HG02759 (cell line): ENCODE measurements at regions not wholly inside any gene's neighbourhood (a gene's known extent, or its start where the extent isn't known, plus 50 kb on each side); places are given as distances from the start of the nearest gene placed in this dataset.
"Not testable (repeated sequence)": the region's sequence is repeated elsewhere in the genome, so short reads cannot be mapped to it uniquely, and the experiment has no call there.

Source experiments
- ATAC-seq: cut with Tn5 transposase; IDR thresholded peaks from one replicate; pipeline ENCODE4 v1.9.1; 2021; ENCODE audit warnings: mild to moderate bottlenecking, moderate library complexity; ENCODE audit not compliant: unreplicated experiment

DNA sequence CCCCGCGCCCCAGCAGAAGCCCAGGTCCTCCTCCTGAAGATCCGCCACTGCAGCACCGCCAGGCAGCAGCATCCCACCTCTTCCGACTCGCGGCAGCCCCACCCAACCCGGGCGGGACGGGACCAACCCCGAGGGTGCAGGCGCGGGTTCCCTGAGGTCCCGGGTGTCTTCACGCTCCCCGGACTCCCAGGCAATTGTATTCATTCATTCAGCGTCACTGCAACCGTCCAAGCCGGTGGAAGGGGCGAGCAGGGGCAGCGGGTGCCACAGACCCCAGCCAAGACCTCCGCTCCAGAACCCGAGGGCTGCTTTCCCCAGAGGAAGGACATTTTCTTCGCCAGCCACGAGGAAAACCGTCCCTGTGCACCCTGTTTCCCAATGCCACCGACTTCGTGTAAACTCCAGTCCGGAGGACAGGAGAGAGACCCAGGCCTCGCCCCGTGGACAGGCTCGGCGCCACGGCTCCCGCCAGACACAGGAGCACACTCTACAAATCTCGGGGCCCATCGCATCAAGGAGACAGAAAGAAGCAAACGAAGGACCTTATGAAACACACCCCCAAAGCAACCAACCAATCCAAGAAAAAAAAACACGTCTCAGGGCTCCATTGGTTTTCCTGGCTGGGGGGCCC is 1471.5 kb downstream of the FOXD4L5 start:
- not testable (repeated sequence) for ATAC-seq

DNA sequence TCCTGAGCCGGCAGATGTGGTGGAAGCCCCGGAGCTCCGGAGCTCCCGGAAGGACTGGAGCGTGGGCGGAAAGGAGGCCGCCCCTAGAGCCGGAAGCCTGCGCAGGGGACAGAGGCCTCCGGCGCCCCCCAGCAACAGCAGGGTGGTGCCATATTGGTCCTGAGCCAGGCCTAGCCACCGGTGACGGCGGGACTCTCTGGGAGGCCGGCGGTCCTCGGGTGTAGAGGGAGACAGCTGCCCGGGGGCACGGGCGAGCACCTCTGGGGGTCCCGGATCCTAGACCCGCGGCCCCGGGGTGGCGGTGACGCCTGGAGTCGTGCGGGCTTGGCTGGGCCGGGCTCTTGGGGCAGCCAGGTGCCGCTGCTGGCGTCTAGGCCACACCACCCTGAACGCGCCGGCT is 1472.2 kb downstream of the FOXD4L5 start:
- ATAC-seq: peak; percentile 68

DNA sequence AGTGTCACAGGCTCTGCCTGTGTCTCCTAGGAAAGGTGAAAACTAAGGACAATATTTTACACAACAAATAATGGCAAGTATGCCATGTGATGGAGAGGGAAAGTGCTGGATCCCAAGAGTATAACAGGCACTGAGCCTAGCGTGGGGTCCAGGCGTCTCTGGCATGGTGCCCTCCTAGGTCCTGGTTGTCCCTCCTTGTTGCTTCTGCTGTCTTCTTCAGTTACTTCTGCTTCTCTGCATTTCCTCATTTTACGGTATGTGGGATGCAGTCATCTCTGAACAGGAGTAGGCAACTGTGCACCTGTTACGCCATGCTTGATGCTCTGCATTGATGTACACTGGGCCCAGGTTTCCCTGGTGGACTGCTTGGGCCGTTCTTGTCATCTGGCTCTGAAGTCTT is 1480.8 kb downstream of the FOXD4L5 start:
- ATAC-seq: not testable (repeated sequence)

DNA sequence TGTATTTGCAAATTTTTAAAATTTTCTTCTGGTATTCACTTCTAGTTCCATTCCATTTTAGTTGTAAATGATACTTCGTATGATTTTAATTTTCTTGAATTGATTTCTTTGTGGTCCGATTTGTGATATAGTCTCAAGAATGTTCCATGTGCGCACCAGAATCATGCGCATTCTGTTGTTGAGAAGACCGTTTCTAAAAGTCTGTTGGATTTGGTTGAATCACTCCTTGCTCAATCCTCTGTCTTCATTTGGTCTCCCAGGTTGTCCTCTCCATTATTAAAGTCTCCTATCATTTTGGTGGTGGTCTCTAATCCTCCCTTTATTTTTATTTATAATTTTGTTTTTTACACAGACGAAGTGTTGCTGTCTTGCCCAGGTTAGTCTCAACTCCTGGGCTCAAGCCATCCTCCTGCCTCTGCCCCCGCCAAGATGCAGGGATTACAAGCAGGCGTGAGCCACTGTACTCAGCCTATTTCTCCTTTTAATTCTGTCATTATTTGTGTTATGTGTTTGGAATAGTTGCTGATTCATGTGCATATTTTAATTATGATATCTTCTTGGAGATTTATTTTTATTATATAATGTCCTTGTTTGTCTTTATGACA is 1490.8 kb downstream of the FOXD4L5 start:
- not testable (repeated sequence) for ATAC-seq

DNA sequence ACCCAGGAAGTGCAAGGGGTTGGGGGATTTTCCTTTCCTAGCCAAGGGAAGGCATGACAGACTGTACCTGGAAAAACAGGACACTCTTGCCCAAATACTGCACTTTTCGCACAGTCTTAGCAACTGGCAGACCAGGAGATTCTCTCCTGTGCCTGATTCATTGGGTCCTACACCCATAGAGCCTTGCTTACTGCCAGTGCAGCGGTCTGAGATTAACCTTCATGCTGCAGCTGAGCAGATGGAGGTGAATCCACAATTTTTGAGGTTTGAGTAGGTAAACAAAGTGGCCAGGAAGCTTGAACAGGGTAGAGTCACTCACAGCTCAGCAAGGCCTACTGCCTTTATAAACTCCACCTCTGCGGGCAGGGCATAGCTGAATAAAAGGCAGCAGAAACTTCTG is 1497.6 kb downstream of the FOXD4L5 start:
- ATAC-seq: not testable (repeated sequence)

- not testable (repeated sequence) for ATAC-seq
These were observed 1500.0 kb downstream of the FOXD4L5 start for GRCh38 chr9:63785059-63785458.

GRCh38 chr9:63784421-63784820 is 1500.6 kb downstream of the FOXD4L5 start:
- ATAC-seq: not testable (repeated sequence)

GRCh38 chr9:63781817-63782439 is 1503.1 kb downstream of the FOXD4L5 start:
- ATAC-seq: not testable (repeated sequence)

- peak; percentile 93 for ATAC-seq
These were observed 1503.6 kb downstream of the FOXD4L5 start for GRCh38 chr9:63781390-63781789.

DNA sequence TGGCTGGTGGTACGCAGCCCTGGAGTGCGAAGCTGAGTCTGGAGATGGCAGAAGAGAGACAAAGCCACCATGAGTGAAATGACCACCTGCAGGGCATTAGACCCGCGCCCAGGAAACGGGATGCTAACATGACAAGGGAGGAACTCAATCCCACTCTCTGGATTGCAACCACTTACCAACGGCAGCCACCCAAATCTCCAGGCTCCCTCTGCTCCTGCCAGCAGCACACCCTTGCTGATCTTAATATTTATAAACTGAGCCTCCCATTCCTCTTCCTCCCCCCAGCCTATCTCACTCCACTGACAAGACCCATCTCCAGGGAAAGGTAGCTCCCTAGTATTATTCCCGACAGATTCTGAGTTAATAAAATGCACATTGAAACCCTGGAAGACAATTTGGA is 1508.8 kb downstream of the FOXD4L5 start:
- not testable (repeated sequence) for ATAC-seq

- not testable (repeated sequence) for ATAC-seq
These were observed 1510.0 kb downstream of the FOXD4L5 start for GRCh38 chr9:63775092-63775426.

GRCh38 chr9:63774369-63775091 is 1510.5 kb downstream of the FOXD4L5 start:
- not testable (repeated sequence) for ATAC-seq

GRCh38 chr9:63762230-63762629 is 1522.8 kb downstream of the FOXD4L5 start:
- not testable (repeated sequence) for ATAC-seq

- not testable (repeated sequence) for ATAC-seq
These were observed 1556.0 kb downstream of the FOXD4L5 start for GRCh38 chr9:63729021-63729420.

- no peak for ATAC-seq
These were observed 1556.7 kb downstream of the FOXD4L5 start for GRCh38 chr9:63728287-63728686.

DNA sequence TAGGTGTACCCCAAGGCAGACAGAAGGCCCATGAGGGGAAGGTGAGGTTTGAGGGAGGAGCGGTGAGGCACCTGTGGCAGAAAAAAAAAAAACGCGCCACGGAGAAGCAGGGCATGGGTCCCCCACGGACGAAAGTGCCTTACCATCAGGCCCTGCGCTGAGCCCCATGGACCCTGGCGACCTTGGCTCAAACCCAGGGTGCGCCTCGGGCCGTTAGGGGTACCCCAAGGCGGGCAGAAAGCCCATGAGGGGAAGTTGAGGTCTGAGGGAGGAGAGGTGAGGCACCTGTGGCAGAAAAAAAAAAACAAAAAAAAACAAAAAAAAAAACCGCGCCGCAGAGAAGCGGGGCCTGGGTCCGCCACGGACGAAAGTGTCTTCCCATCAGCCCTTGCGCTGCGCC is 1576.7 kb downstream of the FOXD4L5 start:
- ATAC-seq: not testable (repeated sequence)

DNA sequence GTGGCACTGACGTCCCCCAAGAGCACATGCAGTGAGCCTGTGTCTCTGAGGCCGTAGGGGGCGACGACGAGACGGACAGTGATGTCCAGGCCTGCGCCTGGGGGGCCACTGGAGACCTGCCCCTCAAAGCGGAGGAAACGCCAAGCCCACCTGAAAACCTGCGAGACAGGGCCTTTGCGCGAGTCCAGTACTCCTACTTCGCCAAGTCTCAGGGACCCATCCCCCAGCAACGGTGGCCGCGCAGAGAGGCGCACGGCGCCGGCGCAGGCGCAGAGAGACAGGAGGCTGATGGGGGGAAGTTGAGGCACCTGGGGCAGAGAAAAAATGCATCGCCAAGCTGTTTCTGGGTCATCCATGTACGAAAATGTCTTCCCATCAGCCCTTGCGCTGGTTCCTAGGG is 1580.6 kb downstream of the FOXD4L5 start:
- ATAC-seq: not testable (repeated sequence)

GRCh38 chr9:63703670-63704069 is 1581.3 kb downstream of the FOXD4L5 start:
- ATAC-seq: not testable (repeated sequence)

DNA sequence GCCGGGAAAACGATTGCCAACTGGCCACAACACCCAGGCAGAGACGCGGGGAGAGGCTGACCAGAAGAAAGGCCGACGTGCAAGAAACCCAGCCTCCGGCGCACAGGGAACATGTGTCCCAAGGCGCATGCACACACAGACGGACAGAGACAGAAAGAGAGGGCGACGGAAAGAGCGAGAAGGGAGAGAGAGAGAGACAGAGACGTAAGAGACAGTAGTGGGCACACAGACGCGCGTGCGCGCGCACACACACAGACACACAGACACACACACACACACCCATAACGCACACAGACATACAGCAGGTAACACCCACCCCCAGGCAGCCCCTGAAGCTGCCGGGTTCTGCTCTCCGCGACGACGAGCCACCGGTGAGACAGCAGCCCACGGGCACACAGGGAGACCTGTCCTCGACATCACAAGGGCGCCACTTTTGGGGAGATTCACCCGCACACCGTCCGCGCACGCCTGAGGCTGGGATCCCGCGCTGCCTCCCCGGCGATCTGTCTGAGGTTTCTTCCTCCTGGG is 1581.8 kb downstream of the FOXD4L5 start:
- not testable (repeated sequence) for ATAC-seq
